ENCODE measurements at regions not wholly inside any gene's neighbourhood (a gene's known extent, or its start where the extent isn't known, plus 50 kb on each side); places are given as distances from the start of the nearest gene placed in this dataset.

- H3K4me3 ChIP-seq: no peak overlapping the region
- ChIA-PET CTCF (no interaction called here), RAD21 (ENCODE audit: unreplicated experiment) (no interaction called here), SMC1A (ENCODE audit: uncharacterized antibody, unreplicated experiment) (no interaction called here), POLR2A (no interaction called here)
- H3K4me2 ChIP-seq (ENCODE audit: control insufficient read depth, insufficient read depth): no peak overlapping the region
- H3K36me3 ChIP-seq (ENCODE audit: control insufficient read depth in 2 of 2, insufficient read depth in 2 of 2, low read length in 1 of 2): no peaks in the 10 kb centered on the region
- H3K27ac ChIP-seq (ENCODE audit: control insufficient read depth, insufficient read depth): no peak overlapping the region
- TF ChIP-seq IKZF1 (conservative IDR thresholded peaks at IDR 0.05): no peak
- no peak for TF ChIP-seq TARDBP (IDR thresholded peaks at IDR 0.05; ENCODE audit: borderline replicate concordance)
- TF ChIP-seq EZH2 (IDR thresholded peaks at IDR 0.05; ENCODE audit: borderline replicate concordance, control insufficient read depth, low read depth, low read length): no peak
- TF ChIP-seq FOXM1 (IDR thresholded peaks at IDR 0.05; ENCODE audit: low read depth, low read length): no peak
- no peak for TF ChIP-seq RFX5 (IDR thresholded peaks at IDR 0.05; ENCODE audit: low read depth, low read length)
- no peak for TF ChIP-seq ATF7 (IDR thresholded peaks at IDR 0.05; ENCODE audit: low read depth)
- WGBS (ENCODE audit: insufficient coverage, insufficient replicate concordance, low lambda C conversion rate, missing lambda C conversion rate): 54% methylated on average over 7 of the region's 7 CpGs
- ATAC-seq (no peak), FAIRE-seq (no peak), DNase-seq (ENCODE audit: low read depth, low spot score) (no peak)
- no peak overlapping the region for H2AFZ ChIP-seq (ENCODE audit: control insufficient read depth, low read depth, low read length)
- no TSS peak for BruUV-seq (replicated peaks)
- no peak overlapping the region for H3K9ac ChIP-seq (ENCODE audit: control insufficient read depth, insufficient read depth, low read length)
- no peaks in the 10 kb centered on the region for H3K4me1 ChIP-seq (ENCODE audit: control insufficient read depth, insufficient read depth, low read length)
- in situ Hi-C loops (cut with MboI): no loop called here
- H3K9me3 ChIP-seq (replicated peaks; ENCODE audit: control insufficient read depth, insufficient read depth, low read length): no peaks in the 10 kb centered on the region
- no peaks in the 10 kb centered on the region for H3K79me2 ChIP-seq (ENCODE audit: control insufficient read depth, insufficient read depth, low read length)
- H4K20me1 ChIP-seq (ENCODE audit: control insufficient read depth, insufficient read depth): no peaks in the 10 kb centered on the region
- intact Hi-C loops (cut with micrococcal nuclease; ENCODE audit: unreplicated experiment): no loop called here
- no peaks in the 10 kb centered on the region for H3K27me3 ChIP-seq (replicated peaks in 1 of 2; ENCODE audit: control insufficient read depth in 2 of 2, insufficient read depth in 2 of 2, low read length in 1 of 2)
Measured at GRCh38 chr4:184558996-184559395, 84.6 kb upstream of the IRF2 start.

GRCh38 chr4:184553891-184554290, 79.5 kb upstream of the IRF2 start:
- Histone ChIP-seq H3K4me1 (ENCODE audit: control insufficient read depth, insufficient read depth, low read length) (no peaks in the 10 kb centered on the region), H3K79me2 (ENCODE audit: control insufficient read depth, insufficient read depth, low read length) (no peaks in the 10 kb centered on the region), H3K9me3 (replicated peaks; ENCODE audit: control insufficient read depth, insufficient read depth, low read length) (no peaks in the 10 kb centered on the region), H3K9ac (ENCODE audit: control insufficient read depth, insufficient read depth, low read length) (no peak overlapping the region), H2AFZ (ENCODE audit: control insufficient read depth, low read depth, low read length) (no peak overlapping the region), H3K36me3 (ENCODE audit: control insufficient read depth in 2 of 2, insufficient read depth in 2 of 2, low read length in 1 of 2) (no peaks in the 10 kb centered on the region), H4K20me1 (ENCODE audit: control insufficient read depth, insufficient read depth) (no peaks in the 10 kb centered on the region), H3K4me2 (ENCODE audit: control insufficient read depth, insufficient read depth) (no peak overlapping the region), H3K27ac (ENCODE audit: control insufficient read depth, insufficient read depth) (no peak overlapping the region), H3K4me3 (no peak overlapping the region), H3K27me3 (replicated peaks in 1 of 2; ENCODE audit: control insufficient read depth in 2 of 2, insufficient read depth in 2 of 2, low read length in 1 of 2) (no peaks in the 10 kb centered on the region)
- in situ Hi-C loops (cut with MboI): no loop called here
- no TSS peak for BruUV-seq (replicated peaks)
- RAD21 ChIA-PET (ENCODE audit: unreplicated experiment): no interaction called here
- POLR2A ChIA-PET: no interaction called here
- CTCF ChIA-PET: no interaction called here
- FAIRE-seq: no peak
- intact Hi-C loops (cut with micrococcal nuclease; ENCODE audit: unreplicated experiment): no loop called here
- TF ChIP-seq ZZZ3 (IDR thresholded peaks at IDR 0.05; ENCODE audit: control insufficient read depth, insufficient read length, low read depth) (no peak), SKIL (IDR thresholded peaks at IDR 0.05; ENCODE audit: low read depth, poor library complexity, severe bottlenecking) (no peak)
- WGBS (ENCODE audit: insufficient coverage, insufficient replicate concordance, low lambda C conversion rate, missing lambda C conversion rate): 83% methylated on average over 4 of the region's 4 CpGs
- DNase-seq (ENCODE audit: low read depth, low spot score): no peak
- ATAC-seq: no peak
- SMC1A ChIA-PET (ENCODE audit: uncharacterized antibody, unreplicated experiment): no interaction called here

All from GM12878 (cell line).